ENCODE measurements at regions not wholly inside any gene's neighbourhood (a gene's known extent, or its start where the extent isn't known, plus 50 kb on each side); places are given as distances from the start of the nearest gene placed in this dataset.
"Not testable (repeated sequence)": the region's sequence is repeated elsewhere in the genome, so short reads cannot be mapped to it uniquely, and the experiment has no call there.

DNA sequence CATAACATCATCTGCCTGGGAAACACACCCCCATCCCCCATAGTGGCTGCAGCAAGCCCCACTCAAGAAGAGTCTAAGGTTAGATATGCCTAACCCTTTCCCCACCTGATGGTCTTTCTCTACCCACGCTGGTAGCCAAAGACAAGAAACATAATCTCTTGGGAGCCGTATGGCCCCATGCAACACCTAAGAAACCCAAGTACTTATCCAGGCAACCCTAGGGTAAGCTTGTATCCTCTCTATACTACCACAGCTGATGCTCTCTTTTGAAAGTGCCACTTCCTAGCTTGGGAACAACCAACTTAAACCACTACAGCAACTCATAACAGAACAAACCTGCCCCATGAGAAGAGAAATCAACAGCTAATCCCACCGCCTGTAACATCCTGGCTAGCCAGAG, 161.1 kb downstream of the MSN start:
- POLR2A ChIA-PET = no interaction called here
- H3K27ac ChIP-seq (ENCODE audit: extremely low read depth, low read depth, low read length) = no peak overlapping the region
- no peaks in the 10 kb centered on the region for H3K4me1 ChIP-seq (ENCODE audit: control insufficient read depth, insufficient read depth, low read length)
- CTCF ChIA-PET = no interaction called here
- H3K4me3 ChIP-seq (ENCODE audit: low read depth, low read length) = no peak overlapping the region
- no peaks in the 10 kb centered on the region; the same call in 1 of the 2 replicates for H3K9me3 ChIP-seq (ENCODE audit: control insufficient read depth, insufficient read depth, low read depth, low read length)
- no peaks in the 10 kb centered on the region for H3K36me3 ChIP-seq (ENCODE audit: control insufficient read depth in 2 of 2, insufficient read depth in 1 of 2, low read length in 2 of 2)
- TF ChIP-seq ZNF404 (tag by site-specific recombination; IDR thresholded peaks at IDR 0.05) (no peak), ZNF114 (tag by site-specific recombination; IDR thresholded peaks at IDR 0.05) (no peak), ZNF530 (tag by site-specific recombination; IDR thresholded peaks at IDR 0.05; ENCODE audit: low read depth) (no peak)

DNA sequence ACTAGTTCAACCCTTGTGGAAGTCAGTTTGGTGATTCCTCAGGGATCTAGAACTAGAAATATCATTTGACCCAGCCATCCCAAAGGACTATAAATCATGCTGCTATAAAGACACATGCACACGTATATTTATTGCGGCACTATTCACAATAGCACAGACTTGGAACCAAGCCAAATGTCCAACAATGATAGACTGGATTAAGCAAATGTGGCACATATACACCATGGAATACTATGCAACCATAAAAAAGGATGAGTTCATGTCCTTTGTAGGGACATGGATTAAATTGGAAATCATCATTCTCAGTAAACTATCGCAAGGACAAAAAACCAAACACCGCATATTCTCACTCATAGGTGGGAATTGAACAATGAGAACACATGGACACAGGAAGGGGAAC, 157.8 kb downstream of the MSN start:
- H3K4me3 ChIP-seq (ENCODE audit: low read depth, low read length); POLR2A ChIA-PET; H3K27ac ChIP-seq (ENCODE audit: extremely low read depth, low read depth, low read length); H3K36me3 ChIP-seq (ENCODE audit: control insufficient read depth in 2 of 2, insufficient read depth in 1 of 2, low read length in 2 of 2); H3K9me3 ChIP-seq (ENCODE audit: control insufficient read depth, insufficient read depth, low read depth, low read length); CTCF ChIA-PET; H3K4me1 ChIP-seq (ENCODE audit: control insufficient read depth, insufficient read depth, low read length): not testable (repeated sequence)
- peak; percentile 90 for TF ChIP-seq ZNF146 (tag by site-specific recombination; IDR thresholded peaks at IDR 0.05)

DNA sequence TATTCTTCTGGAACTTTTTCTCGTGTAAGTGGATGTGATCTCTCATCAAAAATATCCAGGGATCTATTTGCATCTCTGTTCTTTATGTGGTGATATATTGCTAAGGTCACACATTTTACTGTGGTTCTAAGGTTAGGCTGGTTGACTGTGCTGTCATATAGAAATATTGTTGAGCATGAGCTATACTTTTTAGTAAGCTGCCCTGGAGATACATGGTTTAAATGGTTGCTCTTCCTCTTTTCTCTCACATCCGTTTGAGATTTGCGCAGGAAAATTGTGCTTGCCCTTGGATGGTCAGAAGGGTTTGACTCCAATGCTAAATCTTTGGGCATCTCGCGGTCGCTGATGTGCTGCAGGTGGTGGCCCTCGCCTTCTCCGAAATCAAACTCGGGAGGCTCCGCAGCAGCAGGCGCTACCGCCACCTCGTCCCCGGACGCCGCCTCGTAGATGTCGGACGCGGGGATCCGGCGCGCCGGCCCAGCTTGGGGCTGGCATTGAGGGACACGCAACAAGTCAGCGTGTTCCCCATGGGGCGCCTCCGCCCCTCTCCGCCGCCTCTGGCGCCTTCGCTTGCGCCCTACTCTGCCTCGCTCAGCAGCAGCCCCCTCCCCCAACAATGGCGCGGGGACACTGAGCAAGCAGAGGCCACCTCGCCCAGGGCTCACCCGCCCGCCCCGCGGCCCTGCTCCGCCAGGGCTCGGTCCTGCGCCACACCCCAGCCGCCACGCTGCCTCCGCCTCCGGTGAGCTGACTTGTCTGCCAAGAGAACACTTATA, 154.5 kb downstream of the MSN start:
- Histone ChIP-seq H3K4me1 (ENCODE audit: control insufficient read depth, insufficient read depth, low read length) (no peaks in the 10 kb centered on the region), H3K9me3 (ENCODE audit: control insufficient read depth, insufficient read depth, low read depth, low read length) (no peaks in the 10 kb centered on the region; the same call in 1 of the 2 replicates), H3K27ac (ENCODE audit: extremely low read depth, low read depth, low read length) (no peak overlapping the region), H3K36me3 (ENCODE audit: control insufficient read depth in 2 of 2, insufficient read depth in 1 of 2, low read length in 2 of 2) (no peaks in the 10 kb centered on the region), H3K4me3 (ENCODE audit: low read depth, low read length) (no peak overlapping the region)
- POLR2A ChIA-PET = no interaction called here
- CTCF ChIA-PET = no interaction called here
- TF ChIP-seq ZNF324 (tag by site-specific recombination; IDR thresholded peaks at IDR 0.05) = no peak
- no peak for TF ChIP-seq MEIS1 (CRISPR knock-in tag; IDR thresholded peaks at IDR 0.05; ENCODE audit: borderline replicate concordance)
- TF ChIP-seq, protein P1, sequence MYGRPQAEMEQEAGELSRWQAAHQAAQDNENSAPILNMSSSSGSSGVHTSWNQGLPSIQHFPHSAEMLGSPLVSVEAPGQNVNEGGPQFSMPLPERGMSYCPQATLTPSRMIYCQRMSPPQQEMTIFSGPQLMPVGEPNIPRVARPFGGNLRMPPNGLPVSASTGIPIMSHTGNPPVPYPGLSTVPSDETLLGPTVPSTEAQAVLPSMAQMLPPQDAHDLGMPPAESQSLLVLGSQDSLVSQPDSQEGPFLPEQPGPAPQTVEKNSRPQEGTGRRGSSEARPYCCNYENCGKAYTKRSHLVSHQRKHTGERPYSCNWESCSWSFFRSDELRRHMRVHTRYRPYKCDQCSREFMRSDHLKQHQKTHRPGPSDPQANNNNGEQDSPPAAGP (tag by site-specific recombination; IDR thresholded peaks at IDR 0.05) = no peak
- no peak for TF ChIP-seq WT1 (tag by site-specific recombination; IDR thresholded peaks at IDR 0.05)
- no peak for TF ChIP-seq ZNF184 (tag by site-specific recombination; IDR thresholded peaks at IDR 0.05)
- TF ChIP-seq ZNF426 (tag by site-specific recombination; IDR thresholded peaks at IDR 0.05) = no peak
- TF ChIP-seq ZNF354C (tag by site-specific recombination; IDR thresholded peaks at IDR 0.05; ENCODE audit: borderline replicate concordance, low read depth) = no peak
- no peak for TF ChIP-seq ZNF121 (tag by site-specific recombination; IDR thresholded peaks at IDR 0.05)
- TF ChIP-seq PRDM1 (tag by site-specific recombination; IDR thresholded peaks at IDR 0.05) = no peak
- no peak for TF ChIP-seq ZNF2 (tag by site-specific recombination; IDR thresholded peaks at IDR 0.05)
- no peak for TF ChIP-seq HOXD13 (CRISPR knock-in tag; IDR thresholded peaks at IDR 0.05; ENCODE audit: borderline replicate concordance)
- no peak for TF ChIP-seq ZNF350 (tag by site-specific recombination; IDR thresholded peaks at IDR 0.05)
- TF ChIP-seq ZBTB20 (tag by site-specific recombination; IDR thresholded peaks at IDR 0.05) = no peak
- no peak for TF ChIP-seq IKZF3 (tag by site-specific recombination; IDR thresholded peaks at IDR 0.05)
- TF ChIP-seq ZEB2 (tag by site-specific recombination; IDR thresholded peaks at IDR 0.05) = no peak
- TF ChIP-seq SP2 (tag by site-specific recombination; IDR thresholded peaks at IDR 0.05) = no peak
- TF ChIP-seq, protein P2, sequence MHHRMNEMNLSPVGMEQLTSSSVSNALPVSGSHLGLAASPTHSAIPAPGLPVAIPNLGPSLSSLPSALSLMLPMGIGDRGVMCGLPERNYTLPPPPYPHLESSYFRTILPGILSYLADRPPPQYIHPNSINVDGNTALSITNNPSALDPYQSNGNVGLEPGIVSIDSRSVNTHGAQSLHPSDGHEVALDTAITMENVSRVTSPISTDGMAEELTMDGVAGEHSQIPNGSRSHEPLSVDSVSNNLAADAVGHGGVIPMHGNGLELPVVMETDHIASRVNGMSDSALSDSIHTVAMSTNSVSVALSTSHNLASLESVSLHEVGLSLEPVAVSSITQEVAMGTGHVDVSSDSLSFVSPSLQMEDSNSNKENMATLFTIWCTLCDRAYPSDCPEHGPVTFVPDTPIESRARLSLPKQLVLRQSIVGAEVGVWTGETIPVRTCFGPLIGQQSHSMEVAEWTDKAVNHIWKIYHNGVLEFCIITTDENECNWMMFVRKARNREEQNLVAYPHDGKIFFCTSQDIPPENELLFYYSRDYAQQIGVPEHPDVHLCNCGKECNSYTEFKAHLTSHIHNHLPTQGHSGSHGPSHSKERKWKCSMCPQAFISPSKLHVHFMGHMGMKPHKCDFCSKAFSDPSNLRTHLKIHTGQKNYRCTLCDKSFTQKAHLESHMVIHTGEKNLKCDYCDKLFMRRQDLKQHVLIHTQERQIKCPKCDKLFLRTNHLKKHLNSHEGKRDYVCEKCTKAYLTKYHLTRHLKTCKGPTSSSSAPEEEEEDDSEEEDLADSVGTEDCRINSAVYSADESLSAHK (tag by site-specific recombination; IDR thresholded peaks at IDR 0.05) = no peak
- no peak for TF ChIP-seq ZSCAN23 (tag by site-specific recombination; IDR thresholded peaks at IDR 0.05)
